AG10803 (cell line): ENCODE measurements at regions not wholly inside any gene's neighbourhood (a gene's known extent, or its start where the extent isn't known, plus 50 kb on each side); places are given as distances from the start of the nearest gene placed in this dataset.

Experiments
- DNase-seq: peaks from one replicate; pipeline ENCODE4 v3.0.0; 2010; ENCODE audit warnings: low read depth
- H3K4me3 ChIP-seq: 2 replicates; pipeline ENCODE4 v1.5.1; 2011; ENCODE audit warnings: mild to moderate bottlenecking, low read length, control low read depth
- TF ChIP-seq, protein P1 (sequence below): conservative IDR thresholded peaks from 2 replicates; pipeline ENCODE4 v1.5.1; 2011; ENCODE audit warnings: mild to moderate bottlenecking, low read length, control low read depth, inconsistent platforms

GRCh38 chr6:137417396-137417795, 76.8 kb downstream of the OLIG3 start:
- TF ChIP-seq, protein P1, sequence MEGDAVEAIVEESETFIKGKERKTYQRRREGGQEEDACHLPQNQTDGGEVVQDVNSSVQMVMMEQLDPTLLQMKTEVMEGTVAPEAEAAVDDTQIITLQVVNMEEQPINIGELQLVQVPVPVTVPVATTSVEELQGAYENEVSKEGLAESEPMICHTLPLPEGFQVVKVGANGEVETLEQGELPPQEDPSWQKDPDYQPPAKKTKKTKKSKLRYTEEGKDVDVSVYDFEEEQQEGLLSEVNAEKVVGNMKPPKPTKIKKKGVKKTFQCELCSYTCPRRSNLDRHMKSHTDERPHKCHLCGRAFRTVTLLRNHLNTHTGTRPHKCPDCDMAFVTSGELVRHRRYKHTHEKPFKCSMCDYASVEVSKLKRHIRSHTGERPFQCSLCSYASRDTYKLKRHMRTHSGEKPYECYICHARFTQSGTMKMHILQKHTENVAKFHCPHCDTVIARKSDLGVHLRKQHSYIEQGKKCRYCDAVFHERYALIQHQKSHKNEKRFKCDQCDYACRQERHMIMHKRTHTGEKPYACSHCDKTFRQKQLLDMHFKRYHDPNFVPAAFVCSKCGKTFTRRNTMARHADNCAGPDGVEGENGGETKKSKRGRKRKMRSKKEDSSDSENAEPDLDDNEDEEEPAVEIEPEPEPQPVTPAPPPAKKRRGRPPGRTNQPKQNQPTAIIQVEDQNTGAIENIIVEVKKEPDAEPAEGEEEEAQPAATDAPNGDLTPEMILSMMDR: no peak
- DNase-seq: peak; percentile 0
- no peak overlapping the region for H3K4me3 ChIP-seq

DNA sequence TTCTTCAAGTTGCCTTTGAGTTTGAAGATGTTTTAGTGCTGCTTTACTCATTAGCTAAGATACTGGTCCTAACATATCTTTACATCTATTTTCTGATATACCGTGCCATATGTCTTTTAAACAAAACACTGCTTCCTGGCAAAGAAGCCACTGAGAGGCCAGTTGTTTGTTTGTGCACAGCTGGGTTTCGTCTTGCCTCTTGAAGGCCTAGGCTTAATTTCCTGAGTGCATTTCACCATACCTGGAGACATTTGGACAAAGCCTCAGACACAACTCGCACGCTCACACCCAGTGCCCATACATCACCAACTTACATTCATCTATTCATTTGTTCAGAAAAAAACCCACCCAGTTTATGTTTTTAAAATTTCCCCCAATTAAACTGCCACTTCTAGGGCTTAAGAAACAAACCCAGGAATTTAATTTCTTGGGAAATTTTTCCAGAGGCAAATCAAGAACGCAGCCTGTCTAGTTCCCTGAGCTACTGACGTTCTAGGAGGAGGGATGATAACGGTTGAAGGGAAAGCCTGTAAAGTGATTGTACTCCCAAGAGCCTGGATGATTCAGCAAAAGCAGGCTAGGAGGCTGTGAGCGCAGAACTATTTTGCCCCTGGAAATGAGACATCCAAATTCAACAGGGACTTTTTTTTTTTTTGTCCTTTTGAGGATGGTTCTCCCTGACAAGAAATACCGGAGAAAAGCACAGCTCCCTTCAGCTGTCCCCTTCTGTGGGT, 77.7 kb downstream of the OLIG3 start:
- TF ChIP-seq, protein P1: no peak
- no peak overlapping the region for H3K4me3 ChIP-seq
- DNase-seq: peak; percentile 16

- no peak overlapping the region for H3K4me3 ChIP-seq
- no peak for DNase-seq
- TF ChIP-seq, protein P1: no peak
Observed at GRCh38 chr6:137415834-137416190, 78.4 kb downstream of the OLIG3 start.

DNA sequence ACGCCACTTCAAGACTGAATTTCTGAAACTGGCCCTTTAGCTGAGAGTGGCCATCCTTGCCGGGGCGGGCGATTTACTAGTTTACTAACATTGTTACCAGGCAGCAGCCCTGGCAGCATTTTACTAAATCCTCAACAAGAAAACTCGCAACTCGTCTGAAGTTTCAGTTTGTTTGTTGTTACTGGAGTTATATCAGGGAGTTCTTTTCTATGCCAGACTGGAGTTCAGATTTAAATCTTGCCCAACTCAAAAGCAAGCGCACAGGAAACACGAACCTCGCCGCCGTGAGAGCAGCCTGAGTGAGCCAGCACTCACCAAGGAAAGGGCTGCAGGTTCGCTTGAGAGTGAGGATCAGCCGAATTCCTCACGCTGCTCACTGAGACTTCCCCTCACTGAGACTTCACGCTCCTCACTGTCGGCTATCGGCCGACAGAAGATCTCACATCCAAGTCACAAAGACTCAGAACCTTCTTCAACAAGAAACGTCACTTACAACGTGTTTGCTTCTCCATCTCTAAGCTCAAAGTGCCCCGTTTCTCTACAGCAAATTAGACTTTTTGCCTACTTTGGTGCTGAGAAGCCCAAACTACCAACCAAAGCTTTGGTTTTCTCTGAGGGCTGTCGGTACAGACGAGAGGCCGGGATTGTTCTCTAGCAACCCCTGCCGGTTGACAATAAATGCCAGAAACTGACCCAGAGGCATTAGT, 78.9 kb downstream of the OLIG3 start:
- TF ChIP-seq, protein P1: peak; percentile 87
- peak; percentile 65 for DNase-seq
- peak overlapping the region; percentile 58 for H3K4me3 ChIP-seq

- TF ChIP-seq, protein P1: no peak
- no peak for DNase-seq
- no peak overlapping the region for H3K4me3 ChIP-seq
Observed at GRCh38 chr6:137414599-137414998, 79.6 kb downstream of the OLIG3 start.

DNA sequence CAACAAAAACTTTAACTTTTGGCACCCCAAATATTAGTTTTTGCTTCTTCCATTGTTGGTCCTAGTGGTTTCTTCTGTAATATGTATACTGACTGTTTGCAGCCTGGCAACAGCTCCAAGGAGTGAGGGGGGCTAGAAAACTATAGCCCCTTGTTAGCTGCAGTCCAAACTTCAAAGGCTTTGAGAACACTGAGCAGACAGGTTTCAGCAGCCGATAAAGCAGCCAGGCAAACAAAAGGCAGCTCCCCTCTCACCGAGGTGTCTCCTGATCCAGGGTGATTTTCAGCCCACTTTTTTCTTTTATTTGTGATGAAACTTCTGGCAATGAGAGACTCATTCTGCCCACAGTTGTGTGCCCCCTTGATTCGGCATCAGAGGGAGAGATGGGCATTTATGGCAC, 80.7 kb downstream of the OLIG3 start:
- DNase-seq: no peak
- TF ChIP-seq, protein P1: no peak
- H3K4me3 ChIP-seq: no peak overlapping the region

DNA sequence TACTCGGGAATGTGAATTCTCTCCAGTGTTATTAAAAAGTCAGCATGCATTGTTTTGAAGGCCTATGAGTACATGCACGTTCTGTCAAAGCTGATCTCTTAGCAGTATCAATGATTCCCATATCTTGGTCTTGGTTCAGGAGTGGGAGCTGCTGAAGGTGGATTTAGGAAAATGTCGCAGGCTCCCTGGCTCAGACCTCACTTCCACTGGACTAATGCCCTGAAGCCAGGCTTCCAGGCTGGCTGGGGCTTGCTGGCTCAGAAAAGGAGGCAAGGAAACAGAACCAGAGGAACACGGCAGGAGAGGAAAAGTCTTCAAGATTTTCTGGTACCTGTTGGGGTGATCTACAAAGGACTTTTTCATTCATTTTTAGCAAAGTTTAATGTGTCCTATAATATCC, 81.6 kb downstream of the OLIG3 start:
- TF ChIP-seq, protein P1: no peak
- H3K4me3 ChIP-seq: no peak overlapping the region
- DNase-seq: no peak
